GM12801 (cell line): ENCODE measurements at regions not wholly inside any gene's neighbourhood (a gene's known extent, or its start where the extent isn't known, plus 50 kb on each side); places are given as distances from the start of the nearest gene placed in this dataset.

Experiments
- CTCF ChIP-seq: IDR thresholded peaks from one replicate; pipeline ENCODE4 v1.5.1; 2011; ENCODE audit warnings: control low read depth; ENCODE audit not compliant: insufficient read length; ENCODE audit errors: extremely low read depth

DNA sequence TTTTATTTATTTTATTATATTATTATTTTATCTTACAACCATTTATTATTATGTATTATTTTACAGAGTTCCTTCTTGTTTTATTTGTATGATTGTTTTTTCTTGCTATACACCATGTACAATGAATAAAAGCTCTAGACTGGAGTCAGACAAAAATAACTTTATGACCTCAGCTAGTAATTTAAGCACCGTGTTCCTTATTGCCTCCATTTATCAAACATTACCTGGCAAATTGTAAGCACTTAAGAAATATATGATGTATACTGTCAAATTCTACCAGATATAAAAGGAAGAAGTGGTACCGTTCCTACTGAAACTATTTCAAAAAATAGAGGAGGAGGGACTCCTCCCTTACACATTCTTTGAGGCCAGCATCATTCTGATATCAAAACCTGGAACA lies 326.9 kb upstream of the NECTIN3 start:
- TF ChIP-seq CTCF, result no peak

GRCh38 chr3:110749006-110749405 lies 322.6 kb upstream of the NECTIN3 start:
- no peak for TF ChIP-seq CTCF

DNA sequence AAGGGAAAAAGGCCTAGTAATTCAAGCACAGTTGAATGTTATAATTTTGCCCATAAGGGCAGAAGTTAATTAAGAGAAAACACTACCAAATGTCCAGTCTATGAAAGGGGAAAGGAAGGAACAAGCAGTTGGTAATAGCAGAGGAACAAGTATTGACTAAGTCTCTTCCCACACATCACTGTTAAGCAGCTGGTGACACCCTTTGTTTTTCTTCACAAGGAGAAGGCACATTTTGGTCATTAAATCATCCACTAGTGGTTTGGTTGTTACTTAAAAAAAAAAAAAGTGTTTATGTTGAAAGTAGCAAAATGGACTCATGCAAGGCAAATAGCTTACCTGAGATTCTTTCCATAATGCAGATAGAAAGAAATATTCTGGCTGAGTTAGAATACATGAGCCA lies 321.4 kb upstream of the NECTIN3 start:
- no peak for TF ChIP-seq CTCF

DNA sequence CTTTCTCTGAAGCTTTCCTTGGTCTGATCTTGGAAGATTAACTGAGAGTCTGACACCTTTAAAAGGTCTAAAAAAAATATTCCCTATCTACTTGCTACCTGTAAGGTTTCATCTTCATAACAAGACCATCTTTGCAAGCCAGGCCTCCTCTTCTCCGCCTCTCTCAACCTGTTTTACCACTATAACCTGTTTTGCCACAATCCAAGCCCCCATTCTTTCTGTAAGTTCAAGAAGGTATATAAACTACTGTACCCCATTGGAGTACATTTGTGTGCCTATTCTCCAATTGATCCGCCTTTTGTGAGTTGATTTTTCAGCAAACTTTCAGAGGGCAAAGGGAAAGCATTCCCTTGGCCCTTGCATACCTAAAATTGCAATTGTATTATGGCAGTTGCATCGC lies 319.3 kb upstream of the NECTIN3 start:
- TF ChIP-seq CTCF, result no peak

GRCh38 chr3:110753516-110753915 lies 318.1 kb upstream of the NECTIN3 start:
- no peak for TF ChIP-seq CTCF

DNA sequence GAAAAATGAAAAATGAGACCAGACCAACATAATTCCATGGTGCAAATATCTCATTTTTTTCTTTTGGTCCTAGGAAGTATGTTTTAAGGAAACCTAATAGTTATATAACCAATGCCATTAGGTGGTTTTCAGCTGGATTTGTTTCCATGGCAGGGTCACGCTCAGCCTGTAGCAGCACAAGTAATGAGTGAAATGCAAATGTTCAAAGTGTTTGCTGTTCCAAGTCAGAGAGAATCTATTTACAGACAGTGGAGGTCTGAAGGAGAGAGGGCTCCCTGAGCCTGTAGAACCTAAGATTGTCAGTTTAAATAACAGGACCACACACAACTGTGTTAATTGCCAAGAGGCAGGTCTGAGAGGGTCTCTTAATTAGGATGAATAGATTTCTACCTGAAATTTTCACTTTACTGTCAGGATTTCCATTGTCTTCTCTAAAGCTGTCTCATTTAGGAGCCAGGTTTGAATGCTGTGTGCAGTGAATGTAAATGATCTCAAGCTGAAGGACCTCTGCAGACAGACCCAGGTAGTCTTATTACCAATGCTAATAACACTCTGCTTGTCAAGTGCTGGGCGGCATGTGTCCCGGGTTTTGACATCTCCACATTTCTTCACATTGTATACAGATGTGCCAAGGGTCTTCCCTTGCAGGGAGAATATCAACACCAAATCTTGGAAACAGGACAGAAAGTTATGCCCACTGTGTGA lies 317.3 kb upstream of the NECTIN3 start:
- TF ChIP-seq CTCF, result no peak

DNA sequence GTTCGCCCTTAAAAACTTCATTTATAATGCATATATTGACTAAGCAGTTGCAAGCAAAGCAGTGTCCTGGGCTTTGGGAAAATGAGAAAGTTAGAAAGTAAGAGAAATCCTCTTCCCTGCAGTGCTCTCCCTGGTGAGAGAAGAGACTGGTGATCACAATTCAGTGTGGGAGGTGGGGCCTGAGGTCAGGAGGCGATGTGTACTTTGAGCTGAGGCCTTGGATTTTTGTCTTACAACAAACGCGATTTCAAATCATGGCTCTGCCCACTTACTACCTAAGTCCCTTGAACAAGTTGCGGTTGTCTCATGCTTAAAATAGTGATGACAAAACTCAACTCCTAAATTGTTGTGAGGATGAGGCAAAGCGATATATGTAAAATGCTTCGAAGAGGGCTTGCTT lies 316.3 kb upstream of the NECTIN3 start:
- no peak for TF ChIP-seq CTCF

GRCh38 chr3:110756705-110757104 lies 314.9 kb upstream of the NECTIN3 start:
- TF ChIP-seq CTCF, result no peak
